OCI-LY7 (cell line): ENCODE measurements at regions not wholly inside any gene's neighbourhood (a gene's known extent, or its start where the extent isn't known, plus 50 kb on each side); places are given as distances from the start of the nearest gene placed in this dataset.

Experiments
- BruUV-seq: library from RNA; stranded (reverse); fragments of 400-500 nt; replicated peaks from 2 replicates; lab custom pipeline; 2021; lab: Mats Ljungman, UMichigan
- CTCF ChIA-PET: fragments of 300-600 bp; sonication (Branson Sonifier 250); formaldehyde crosslinking; loops from one replicate; lab custom pipeline; 2022; ENCODE audit warnings: antibody characterized with exemption; ENCODE audit not compliant: unreplicated experiment; lab: Charles Lee
- POLR2A ChIA-PET: fragments of 300-600 bp; sonication (Branson Sonifier 250); formaldehyde crosslinking; loops from one replicate; lab custom pipeline; 2022; ENCODE audit warnings: antibody characterized with exemption; lab: Charles Lee
- DNase-seq: peaks from one replicate; pipeline ENCODE4 v3.0.0-alpha.2; 2015; ENCODE audit warnings: low spot score
- H2AFZ ChIP-seq: fragments of 200-600 bp; sonication (generic), shearing (Covaris generic); 2 replicates; pipeline ENCODE4 v1.6.1; 2014; ENCODE audit warnings: mild to moderate bottlenecking, antibody characterized with exemption, low read length, moderate library complexity
- H3K27ac ChIP-seq: fragments of 200-600 bp; sonication (generic); 2 replicates; pipeline ENCODE4 v1.5.1; 2014; ENCODE audit warnings: mixed run types, low read depth, mild to moderate bottlenecking, moderate library complexity, low read length, inconsistent platforms; ENCODE audit not compliant: poor library complexity, severe bottlenecking
- H3K36me3 ChIP-seq: fragments of 200-600 bp; sonication (generic); 2 replicates; pipeline ENCODE4 v1.6.1; 2014; ENCODE audit warnings: mild to moderate bottlenecking, antibody characterized with exemption, low read length, moderate library complexity, mixed read lengths; ENCODE audit not compliant: insufficient read depth
- H3K4me1 ChIP-seq: fragments of 200-600 bp; sonication (generic); 2 replicates; pipeline ENCODE4 v1.5.1; 2014; ENCODE audit warnings: mild to moderate bottlenecking, low read length; ENCODE audit not compliant: insufficient read depth, poor library complexity, severe bottlenecking
- H3K4me2 ChIP-seq: fragments of 200-600 bp; sonication (generic); 2 replicates; pipeline ENCODE4 v1.6.1; 2014; ENCODE audit warnings: mild to moderate bottlenecking, low read length
- H3K4me3 ChIP-seq: fragments of 200-600 bp; sonication (generic); 2 replicates; pipeline ENCODE4 v1.5.1; 2014; ENCODE audit warnings: mild to moderate bottlenecking, low read depth, low read length; ENCODE audit not compliant: poor library complexity, severe bottlenecking
- H3K79me2 ChIP-seq: fragments of 200-600 bp; sonication (generic); 2 replicates; pipeline ENCODE4 v1.6.1; 2016; ENCODE audit warnings: low read depth, mild to moderate bottlenecking, low read length, moderate library complexity, mixed read lengths; ENCODE audit not compliant: insufficient read depth
- H3K9me2 ChIP-seq: fragments of 200-600 bp; sonication (generic); 2 replicates; pipeline ENCODE4 v1.6.1; 2016; ENCODE audit warnings: mild to moderate bottlenecking, low read length, mixed read lengths; ENCODE audit not compliant: insufficient read depth
- H3K9me3 ChIP-seq: fragments of 200-600 bp; sonication (generic); 2 replicates; pipeline ENCODE4 v1.6.1; 2014; ENCODE audit warnings: mild to moderate bottlenecking, mixed run types, low read length, mixed read lengths
- H4K20me1 ChIP-seq: fragments of 200-600 bp; sonication (generic); 2 replicates; pipeline ENCODE4 v1.6.1; 2014; ENCODE audit warnings: mild to moderate bottlenecking, antibody characterized with exemption, low read length, moderate library complexity, mixed read lengths; ENCODE audit not compliant: insufficient read depth
- CTCF ChIP-seq: fragments of 200-600 bp; sonication (generic); conservative IDR thresholded peaks from 2 replicates; pipeline ENCODE4 v1.5.1; 2014; ENCODE audit warnings: mild to moderate bottlenecking, antibody characterized with exemption, low read length, moderate library complexity, mixed read lengths
- EZH2phosphoT487 ChIP-seq: fragments of 200-600 bp; sonication (generic); IDR thresholded peaks from 2 replicates; pipeline ENCODE4 v1.6.1; 2018; ENCODE audit warnings: low read depth, borderline replicate concordance, mild to moderate bottlenecking, mixed run types, antibody characterized with exemption, low read length, moderate library complexity, mixed read lengths
- intact Hi-C: fragments of 100-400 bp; cut with micrococcal nuclease; formaldehyde crosslinking; loops from one replicate; pipeline ENCODE4 v1.10.0; 2022; ENCODE audit not compliant: unreplicated experiment

GRCh38 chr17:51371732-51372151 is 111.4 kb downstream of the UTP18 start:
- Histone ChIP-seq H3K4me2 (peak overlapping the region; percentile 76), H2AFZ (peak overlapping the region; percentile 95), H3K4me1 (peaks cover 9% of the 10 kb centered on the region), H3K9me3 (no peaks in the 10 kb centered on the region; the same call in 1 of the 2 replicates), H4K20me1 (no peaks in the 10 kb centered on the region), H3K4me3 (peak overlapping the region; percentile 67), H3K36me3 (no peaks in the 10 kb centered on the region), H3K27ac (peak overlapping the region; percentile 39), H3K9me2 (no peaks in the 10 kb centered on the region), H3K79me2 (no peaks in the 10 kb centered on the region)
- peak; percentile 77 for DNase-seq
- CTCF ChIA-PET: interaction anchor here (0.6 to 1.3 kb wide), 2 partner anchors 164 to 269 kb away, joined by 3 read pairs; no protein-coding TSS in a partner anchor
- intact Hi-C loops: loop anchor here (1.0 to 2.0 kb wide), 2 partner anchors 165 to 735 kb away; no protein-coding TSS in a partner anchor
- BruUV-seq: no TSS peak
- POLR2A ChIA-PET: interaction anchor here (0.7 kb wide), 2 partner anchors 97 to 161 kb away, joined by 4 to 6 read pairs; no protein-coding TSS in a partner anchor
- TF ChIP-seq CTCF (peak; percentile 85), EZH2phosphoT487 (no peak)

- H3K4me1 ChIP-seq: peaks cover 9% of the 10 kb centered on the region
- H3K9me3 ChIP-seq: no peaks in the 10 kb centered on the region; the same call in 1 of the 2 replicates
- H2AFZ ChIP-seq: peak overlapping the region; percentile 95
- TF ChIP-seq EZH2phosphoT487 (no peak), CTCF (no peak)
- no peaks in the 10 kb centered on the region for H4K20me1 ChIP-seq
- H3K9me2 ChIP-seq: no peaks in the 10 kb centered on the region
- H3K4me2 ChIP-seq: peak overlapping the region; percentile 76
- BruUV-seq: TSS peak; percentile 97
- intact Hi-C loops: no loop called here
- H3K79me2 ChIP-seq: no peaks in the 10 kb centered on the region
- DNase-seq: peak; percentile 94
- H3K27ac ChIP-seq: peak overlapping the region; percentile 39
- CTCF ChIA-PET: interaction anchor here (0.6 to 1.3 kb wide), 2 partner anchors 163 to 268 kb away, joined by 3 read pairs; no protein-coding TSS in a partner anchor
- H3K36me3 ChIP-seq: no peaks in the 10 kb centered on the region
- POLR2A ChIA-PET: no interaction called here
- peak overlapping the region; percentile 67 for H3K4me3 ChIP-seq
Measured at GRCh38 chr17:51372345-51373004, 112.1 kb downstream of the UTP18 start.
